ENCODE measurements at regions not wholly inside any gene's neighbourhood (a gene's known extent, or its start where the extent isn't known, plus 50 kb on each side); places are given as distances from the start of the nearest gene placed in this dataset.

GRCh38 chr1:90134175-90134955 is 139.5 kb downstream of the ZNF326 start:
- Histone ChIP-seq H3K9ac (ENCODE audit: low read length) (no peak overlapping the region), H3K4me1 (ENCODE audit: control insufficient read depth, insufficient read depth, low read length) (no peaks in the 10 kb centered on the region), H3K36me3 (ENCODE audit: control insufficient read depth, insufficient read depth, low read length) (no peaks in the 10 kb centered on the region), H3K27me3 (ENCODE audit: control insufficient read depth, insufficient read depth, low read length) (no peaks in the 10 kb centered on the region), H3K4me3 (ENCODE audit: low read length) (no peak overlapping the region), H3K9me3 (ENCODE audit: control insufficient read depth, low read length) (no peaks in the 10 kb centered on the region)

GRCh38 chr1:90133133-90133532 is 138.2 kb downstream of the ZNF326 start:
- H3K36me3 ChIP-seq (ENCODE audit: control insufficient read depth, insufficient read depth, low read length), result no peaks in the 10 kb centered on the region
- no peak overlapping the region for H3K9ac ChIP-seq (ENCODE audit: low read length)
- no peaks in the 10 kb centered on the region for H3K27me3 ChIP-seq (ENCODE audit: control insufficient read depth, insufficient read depth, low read length)
- no peak overlapping the region for H3K4me3 ChIP-seq (ENCODE audit: low read length)
- H3K4me1 ChIP-seq (ENCODE audit: control insufficient read depth, insufficient read depth, low read length), result no peaks in the 10 kb centered on the region
- H3K9me3 ChIP-seq (ENCODE audit: control insufficient read depth, low read length), result no peaks in the 10 kb centered on the region

GRCh38 chr1:90132306-90132705 is 137.4 kb downstream of the ZNF326 start:
- Histone ChIP-seq H3K9me3 (ENCODE audit: control insufficient read depth, low read length) (no peaks in the 10 kb centered on the region), H3K27me3 (ENCODE audit: control insufficient read depth, insufficient read depth, low read length) (no peaks in the 10 kb centered on the region), H3K36me3 (ENCODE audit: control insufficient read depth, insufficient read depth, low read length) (no peaks in the 10 kb centered on the region), H3K4me1 (ENCODE audit: control insufficient read depth, insufficient read depth, low read length) (no peaks in the 10 kb centered on the region), H3K4me3 (ENCODE audit: low read length) (no peak overlapping the region), H3K9ac (ENCODE audit: low read length) (no peak overlapping the region)

- H3K9me3 ChIP-seq (ENCODE audit: control insufficient read depth, low read length), result no peaks in the 10 kb centered on the region
- no peak overlapping the region for H3K4me3 ChIP-seq (ENCODE audit: low read length)
- H3K36me3 ChIP-seq (ENCODE audit: control insufficient read depth, insufficient read depth, low read length), result no peaks in the 10 kb centered on the region
- no peaks in the 10 kb centered on the region for H3K27me3 ChIP-seq (ENCODE audit: control insufficient read depth, insufficient read depth, low read length)
- no peaks in the 10 kb centered on the region for H3K4me1 ChIP-seq (ENCODE audit: control insufficient read depth, insufficient read depth, low read length)
- no peak overlapping the region for H3K9ac ChIP-seq (ENCODE audit: low read length)
Measured at GRCh38 chr1:90127288-90127953, 132.5 kb downstream of the ZNF326 start.

DNA sequence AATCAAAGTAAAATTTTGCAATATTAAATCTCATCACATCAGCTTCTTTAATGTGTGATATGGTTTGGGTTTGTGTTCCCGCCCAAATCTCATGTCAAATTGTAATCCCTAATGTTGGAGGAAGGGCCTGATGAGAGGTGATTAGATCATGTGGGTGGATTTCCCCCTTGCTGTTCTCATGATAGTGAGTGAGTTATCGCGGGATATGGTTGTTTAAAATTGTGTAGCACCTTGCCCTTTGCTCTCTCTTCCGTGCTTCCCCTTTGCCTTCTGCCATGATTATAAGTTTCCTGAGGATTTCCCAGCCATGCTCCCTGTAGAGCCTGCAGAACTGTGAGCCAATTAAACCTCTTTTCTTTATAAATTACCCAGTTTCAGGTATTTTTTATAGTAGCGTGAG is 131.9 kb downstream of the ZNF326 start:
- no peaks in the 10 kb centered on the region for H3K36me3 ChIP-seq (ENCODE audit: control insufficient read depth, insufficient read depth, low read length)
- no peaks in the 10 kb centered on the region for H3K9me3 ChIP-seq (ENCODE audit: control insufficient read depth, low read length)
- no peaks in the 10 kb centered on the region for H3K27me3 ChIP-seq (ENCODE audit: control insufficient read depth, insufficient read depth, low read length)
- H3K4me1 ChIP-seq (ENCODE audit: control insufficient read depth, insufficient read depth, low read length), result no peaks in the 10 kb centered on the region
- H3K9ac ChIP-seq (ENCODE audit: low read length), result no peak overlapping the region
- no peak overlapping the region for H3K4me3 ChIP-seq (ENCODE audit: low read length)

- Histone ChIP-seq H3K4me3 (ENCODE audit: low read length) (no peak overlapping the region), H3K27me3 (ENCODE audit: control insufficient read depth, insufficient read depth, low read length) (no peaks in the 10 kb centered on the region), H3K9me3 (ENCODE audit: control insufficient read depth, low read length) (no peaks in the 10 kb centered on the region), H3K9ac (ENCODE audit: low read length) (no peak overlapping the region), H3K36me3 (ENCODE audit: control insufficient read depth, insufficient read depth, low read length) (no peaks in the 10 kb centered on the region), H3K4me1 (ENCODE audit: control insufficient read depth, insufficient read depth, low read length) (no peaks in the 10 kb centered on the region)
Measured at GRCh38 chr1:90122654-90123340, 127.9 kb downstream of the ZNF326 start.

DNA sequence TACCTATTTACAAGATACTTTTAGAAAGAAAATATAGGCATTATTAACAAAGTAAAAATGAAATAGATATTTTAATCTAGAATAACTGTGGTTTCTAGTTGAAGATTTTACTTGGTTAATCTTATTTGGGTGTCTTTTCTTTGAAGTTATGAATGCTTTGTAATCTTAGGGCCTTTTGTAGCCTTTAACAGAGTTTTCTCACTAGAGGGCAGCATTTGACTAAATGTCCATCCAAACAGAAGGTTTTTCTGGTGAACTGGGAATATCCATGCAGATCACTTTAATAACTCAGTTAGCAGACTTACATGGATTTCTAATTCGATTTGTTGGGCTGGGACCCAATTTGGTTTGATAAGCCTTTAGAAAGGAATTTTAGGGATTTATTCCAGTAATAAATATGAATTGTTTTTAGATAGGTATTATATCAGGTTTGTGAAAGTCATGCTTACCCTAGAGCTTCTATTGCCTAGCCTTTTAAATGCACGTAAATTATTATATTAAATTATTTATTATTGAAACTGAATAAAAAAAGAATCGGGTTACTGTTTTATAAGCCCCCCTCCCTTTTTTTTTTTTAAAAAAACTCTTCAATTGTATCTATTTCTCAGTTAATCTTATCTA is 119.7 kb downstream of the ZNF326 start:
- Histone ChIP-seq H3K36me3 (ENCODE audit: control insufficient read depth, insufficient read depth, low read length) (no peaks in the 10 kb centered on the region), H3K4me1 (ENCODE audit: control insufficient read depth, insufficient read depth, low read length) (no peaks in the 10 kb centered on the region), H3K9me3 (ENCODE audit: control insufficient read depth, low read length) (no peaks in the 10 kb centered on the region), H3K27me3 (ENCODE audit: control insufficient read depth, insufficient read depth, low read length) (no peaks in the 10 kb centered on the region), H3K4me3 (ENCODE audit: low read length) (no peak overlapping the region), H3K9ac (ENCODE audit: low read length) (no peak overlapping the region)

- peaks cover 3% of the 10 kb centered on the region for H3K27me3 ChIP-seq (ENCODE audit: control insufficient read depth, insufficient read depth, low read length)
- no peaks in the 10 kb centered on the region for H3K4me1 ChIP-seq (ENCODE audit: control insufficient read depth, insufficient read depth, low read length)
- H3K9me3 ChIP-seq (ENCODE audit: control insufficient read depth, low read length), result no peaks in the 10 kb centered on the region
- H3K9ac ChIP-seq (ENCODE audit: low read length), result no peak overlapping the region
- H3K4me3 ChIP-seq (ENCODE audit: low read length), result no peak overlapping the region
- no peaks in the 10 kb centered on the region for H3K36me3 ChIP-seq (ENCODE audit: control insufficient read depth, insufficient read depth, low read length)
Measured at GRCh38 chr1:90107990-90108389, 113.1 kb downstream of the ZNF326 start.

- H3K36me3 ChIP-seq (ENCODE audit: control insufficient read depth, insufficient read depth, low read length), result no peaks in the 10 kb centered on the region
- no peak overlapping the region for H3K9ac ChIP-seq (ENCODE audit: low read length)
- no peaks in the 10 kb centered on the region for H3K4me1 ChIP-seq (ENCODE audit: control insufficient read depth, insufficient read depth, low read length)
- H3K9me3 ChIP-seq (ENCODE audit: control insufficient read depth, low read length), result no peaks in the 10 kb centered on the region
- H3K27me3 ChIP-seq (ENCODE audit: control insufficient read depth, insufficient read depth, low read length), result peaks cover 3% of the 10 kb centered on the region
- no peak overlapping the region for H3K4me3 ChIP-seq (ENCODE audit: low read length)
Measured at GRCh38 chr1:90106311-90106710, 111.4 kb downstream of the ZNF326 start.

GRCh38 chr1:90104941-90105538 is 110.1 kb downstream of the ZNF326 start:
- Histone ChIP-seq H3K9ac (ENCODE audit: low read length) (no peak overlapping the region), H3K4me3 (ENCODE audit: low read length) (no peak overlapping the region), H3K9me3 (ENCODE audit: control insufficient read depth, low read length) (no peaks in the 10 kb centered on the region), H3K4me1 (ENCODE audit: control insufficient read depth, insufficient read depth, low read length) (no peaks in the 10 kb centered on the region), H3K36me3 (ENCODE audit: control insufficient read depth, insufficient read depth, low read length) (no peaks in the 10 kb centered on the region), H3K27me3 (ENCODE audit: control insufficient read depth, insufficient read depth, low read length) (peaks cover 3% of the 10 kb centered on the region)

DNA sequence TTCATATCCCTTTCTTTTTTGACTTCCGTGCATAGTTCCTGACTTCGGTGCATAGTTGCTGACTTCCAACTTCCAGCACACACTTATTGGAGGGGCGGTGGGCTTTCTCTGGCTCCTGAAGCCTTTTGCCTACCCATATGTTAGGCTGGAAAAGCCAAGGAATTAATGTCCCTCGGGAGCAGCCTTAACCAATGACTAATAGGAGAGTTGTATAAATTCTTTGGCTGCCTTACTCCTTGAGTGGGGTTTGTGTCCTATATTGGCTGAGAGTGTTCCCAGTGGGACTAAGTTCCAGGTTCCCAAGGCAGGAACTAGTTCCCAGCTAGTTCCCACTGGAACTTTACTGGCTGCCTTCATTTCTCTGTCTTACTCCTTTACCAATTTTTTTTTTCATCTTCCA is 105.7 kb downstream of the ZNF326 start:
- no peaks in the 10 kb centered on the region for H3K36me3 ChIP-seq (ENCODE audit: control insufficient read depth, insufficient read depth, low read length)
- H3K9ac ChIP-seq (ENCODE audit: low read length), result no peak overlapping the region
- no peaks in the 10 kb centered on the region for H3K9me3 ChIP-seq (ENCODE audit: control insufficient read depth, low read length)
- peaks cover 3% of the 10 kb centered on the region for H3K27me3 ChIP-seq (ENCODE audit: control insufficient read depth, insufficient read depth, low read length)
- no peaks in the 10 kb centered on the region for H3K4me1 ChIP-seq (ENCODE audit: control insufficient read depth, insufficient read depth, low read length)
- no peak overlapping the region for H3K4me3 ChIP-seq (ENCODE audit: low read length)

Measured in mucosa of stomach (tissue), 1 donor.